ENCODE measurements at regions not wholly inside any gene's neighbourhood (a gene's known extent, or its start where the extent isn't known, plus 50 kb on each side); places are given as distances from the start of the nearest gene placed in this dataset.

- TF ChIP-seq GATAD2A (CRISPR knock-in tag; IDR thresholded peaks at IDR 0.05) (no peak), ARID3A (IDR thresholded peaks at IDR 0.05; ENCODE audit: low read depth, low read length) (no peak), CTCF (CRISPR knock-in tag; IDR thresholded peaks at IDR 0.05) (no peak), SYNCRIP (IDR thresholded peaks at IDR 0.05; ENCODE audit: insufficient read depth, low read depth, low read length) (no peak), ZBTB1 (CRISPR knock-in tag; IDR thresholded peaks at IDR 0.05; ENCODE audit: borderline replicate concordance) (no peak), KLF15 (CRISPR knock-in tag; IDR thresholded peaks at IDR 0.05; ENCODE audit: borderline replicate concordance) (no peak), ZNF121 (CRISPR knock-in tag; IDR thresholded peaks at IDR 0.05) (no peak), CEBPB (IDR thresholded peaks at IDR 0.05; ENCODE audit: borderline replicate concordance, low read depth, low read length) (no peak), ZNF281 (CRISPR knock-in tag; IDR thresholded peaks at IDR 0.05; ENCODE audit: borderline replicate concordance) (no peak), GTF2F1 (IDR thresholded peaks at IDR 0.05; ENCODE audit: low read length) (no peak), RAD21 (CRISPR knock-in tag; IDR thresholded peaks at IDR 0.05) (no peak), HNF4G (IDR thresholded peaks at IDR 0.05; ENCODE audit: borderline replicate concordance, low read depth, low read length) (no peak), HNF4G (CRISPR knock-in tag; IDR thresholded peaks at IDR 0.05; ENCODE audit: borderline replicate concordance, low read depth) (no peak), KDM1A (CRISPR knock-in tag; IDR thresholded peaks at IDR 0.05) (no peak)
Measured at GRCh38 chr2:78701546-78701945, 324.0 kb upstream of the REG3G start.

Data from HepG2 (cell line).